HG02852 (cell line): ENCODE measurements at regions not wholly inside any gene's neighbourhood (a gene's known extent, or its start where the extent isn't known, plus 50 kb on each side); places are given as distances from the start of the nearest gene placed in this dataset.
A peak's percentile ranks its signal among the peaks of the same experiment; 100 is the strongest.

Experiments used
- ATAC-seq: cut with Tn5 transposase; IDR thresholded peaks from one replicate; pipeline ENCODE4 v1.9.1; 2021; ENCODE audit warnings: mild to moderate bottlenecking, moderate library complexity; ENCODE audit not compliant: unreplicated experiment

DNA sequence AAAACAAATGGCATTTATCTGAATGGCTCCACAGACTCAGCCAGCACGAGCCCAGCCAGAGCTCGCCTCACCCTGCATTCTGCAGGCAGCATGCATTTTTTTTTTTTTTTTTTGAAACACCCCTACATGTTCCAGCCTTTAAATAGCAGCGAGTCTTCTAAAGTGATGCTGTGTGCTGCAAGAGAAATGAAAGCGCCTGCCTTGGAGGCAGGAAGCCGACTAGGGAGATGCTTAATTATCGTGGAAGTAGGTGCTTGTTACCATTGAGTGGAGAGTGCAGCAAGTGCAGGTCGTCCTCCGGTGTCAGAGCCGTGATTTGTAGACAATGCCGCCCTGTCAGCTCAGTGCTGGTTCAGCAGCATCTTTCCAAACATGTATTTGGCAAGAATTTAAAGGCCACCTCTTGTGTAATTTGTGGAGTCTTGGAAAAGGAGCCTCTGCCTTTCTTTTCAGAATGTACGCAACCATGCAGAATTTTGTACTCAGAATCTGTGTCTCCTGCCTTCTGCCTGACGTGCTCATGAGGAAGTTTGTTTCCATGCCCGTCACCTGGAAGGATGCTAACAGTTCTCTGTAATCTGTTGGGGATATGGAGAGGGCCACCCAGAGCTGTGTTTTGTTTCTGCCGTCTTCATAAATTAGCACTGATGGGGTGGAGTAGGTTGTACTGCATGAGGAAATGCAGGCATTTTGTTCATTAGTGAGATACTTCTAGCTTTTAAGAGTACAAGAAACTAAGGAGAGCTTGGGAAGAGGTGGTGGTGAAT, 345.9 kb upstream of the RGS6 start:
- ATAC-seq = no peak

GRCh38 chr14:71588028-71588427, 344.2 kb upstream of the RGS6 start:
- ATAC-seq = no peak

DNA sequence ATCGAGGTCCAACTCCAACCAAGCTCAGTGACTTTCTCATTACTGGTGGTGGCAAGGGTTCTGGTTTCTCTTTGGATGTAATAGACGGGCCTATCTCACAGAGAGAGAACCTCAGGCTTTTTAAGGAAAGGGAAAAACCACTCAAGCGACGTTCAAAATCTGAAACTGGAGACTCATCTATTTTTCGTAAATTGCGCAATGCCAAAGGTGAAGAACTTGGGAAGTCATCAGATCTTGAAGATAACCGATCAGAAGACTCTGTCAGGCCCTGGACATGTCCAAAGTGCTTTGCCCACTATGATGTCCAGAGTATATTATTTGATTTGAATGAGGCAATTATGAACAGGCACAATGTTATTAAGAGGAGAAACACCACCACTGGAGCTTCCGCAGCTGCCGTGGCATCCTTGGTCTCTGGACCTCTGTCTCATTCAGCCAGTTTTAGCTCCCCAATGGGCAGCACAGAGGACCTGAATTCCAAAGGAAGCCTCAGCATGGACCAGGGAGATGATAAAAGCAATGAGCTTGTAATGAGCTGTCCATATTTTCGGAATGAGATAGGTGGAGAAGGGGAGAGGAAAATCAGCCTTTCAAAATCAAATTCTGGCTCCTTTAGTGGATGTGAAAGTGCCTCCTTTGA, 343.5 kb upstream of the RGS6 start:
- ATAC-seq = no peak

DNA sequence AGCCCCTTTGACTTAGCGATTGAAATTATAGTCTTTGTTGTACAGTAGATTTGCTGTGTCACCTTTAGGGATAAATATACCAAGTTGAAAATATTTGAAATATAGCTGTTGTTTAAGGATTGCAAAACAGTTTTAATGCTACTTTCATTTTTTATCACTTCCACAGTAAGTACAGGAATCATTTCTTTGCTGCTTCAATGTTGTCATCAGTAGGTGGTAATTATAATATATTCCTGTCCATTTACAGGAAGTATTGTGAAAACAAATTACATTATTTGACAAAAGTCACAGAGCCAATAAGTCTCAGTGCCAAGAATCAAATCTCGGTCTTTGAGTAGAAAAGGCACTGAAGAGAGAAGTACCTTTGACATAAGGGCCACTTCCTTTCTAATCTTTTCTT, 342.6 kb upstream of the RGS6 start:
- ATAC-seq = no peak

GRCh38 chr14:71590131-71590530, 342.1 kb upstream of the RGS6 start:
- ATAC-seq = no peak

- ATAC-seq = no peak
Observed at GRCh38 chr14:71591231-71591630, 341.0 kb upstream of the RGS6 start.

DNA sequence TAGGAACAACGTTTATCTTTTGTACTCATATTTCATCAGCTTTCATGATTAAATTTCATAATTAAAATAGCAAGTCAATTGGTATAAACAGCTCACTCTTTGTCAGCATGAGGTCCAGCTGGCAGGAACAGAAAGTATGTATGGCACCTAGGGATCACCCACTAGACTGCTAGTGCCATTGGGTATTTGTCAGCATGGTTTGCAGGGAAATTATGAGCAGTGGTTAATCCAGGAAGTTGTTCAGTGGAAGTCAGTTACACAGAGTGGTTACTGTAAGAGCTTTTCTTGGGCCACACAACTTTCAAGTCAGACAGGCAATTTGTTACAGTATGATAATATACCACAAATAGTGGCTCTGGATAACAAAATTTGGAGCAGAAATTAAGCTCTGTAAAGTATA, 340.3 kb upstream of the RGS6 start:
- ATAC-seq = no peak

GRCh38 chr14:71592361-71592760, 339.9 kb upstream of the RGS6 start:
- ATAC-seq = no peak

GRCh38 chr14:71593966-71594365, 338.3 kb upstream of the RGS6 start:
- no peak for ATAC-seq

DNA sequence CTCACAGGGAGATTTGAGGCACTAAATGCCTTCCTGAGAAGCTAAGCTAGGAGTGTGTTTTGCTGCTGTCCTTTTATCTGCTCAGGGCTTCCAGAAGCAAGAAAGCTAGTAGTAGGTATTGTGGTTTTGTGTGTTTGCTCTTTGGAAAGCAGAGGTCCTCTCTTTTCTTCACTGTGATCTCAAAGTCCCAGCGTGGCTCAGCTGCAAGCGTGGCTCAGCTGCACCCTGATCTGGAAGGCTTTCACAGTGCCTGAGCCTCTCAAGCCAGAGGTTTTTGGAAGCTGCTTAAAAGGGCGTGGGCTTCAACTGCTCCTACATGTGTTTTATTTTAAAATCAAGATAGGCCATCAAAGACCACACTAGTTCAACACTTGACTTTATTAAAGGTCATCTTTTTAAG, 337.4 kb upstream of the RGS6 start:
- ATAC-seq = no peak

DNA sequence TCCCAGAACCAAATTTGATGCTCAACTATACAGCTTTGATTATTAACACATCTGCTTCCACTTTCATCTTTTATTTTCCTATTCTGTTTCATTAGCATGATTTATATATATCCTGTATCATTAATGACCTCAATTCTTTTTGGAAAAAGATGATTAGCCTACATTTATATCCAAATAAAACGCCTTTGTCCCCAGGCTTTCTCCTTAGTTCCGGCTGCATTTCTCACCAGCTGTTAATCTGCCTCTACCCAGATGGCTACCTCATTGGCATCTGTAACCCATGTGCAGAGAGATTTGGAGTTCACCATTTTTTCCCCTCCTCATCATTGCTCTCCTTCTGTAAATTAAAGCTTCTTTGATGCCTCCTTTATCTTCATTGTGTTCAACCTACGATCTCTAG, 336.8 kb upstream of the RGS6 start:
- no peak for ATAC-seq

DNA sequence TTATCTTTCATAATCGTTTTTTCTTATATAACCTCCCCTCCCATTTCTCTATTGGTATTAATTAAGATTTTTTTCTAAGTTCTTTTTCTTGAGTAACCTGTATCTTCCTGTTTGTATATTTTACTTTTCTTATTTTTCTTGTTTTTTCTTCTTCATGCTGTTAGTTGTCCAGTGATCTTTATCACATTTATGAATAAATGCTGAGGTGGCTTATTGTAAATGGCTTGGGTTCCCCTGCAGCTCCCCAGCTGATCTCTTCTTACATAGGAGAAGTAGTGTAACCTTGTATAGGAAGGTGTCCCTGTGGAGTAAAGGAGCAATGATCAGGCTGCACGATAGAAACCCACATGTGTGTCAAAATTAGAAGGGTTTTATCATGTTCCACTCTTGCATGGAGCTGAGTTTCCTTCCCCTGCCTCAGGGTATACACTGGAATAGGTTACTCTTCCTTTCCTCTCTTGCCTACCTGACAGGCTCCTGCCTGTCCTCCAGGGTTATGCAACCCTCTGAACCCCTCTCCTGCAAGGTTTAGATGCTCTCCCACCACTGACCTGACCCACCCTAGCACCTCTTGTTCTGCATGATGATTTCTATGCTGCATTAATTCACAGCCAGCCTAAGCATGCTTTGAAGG, 334.8 kb upstream of the RGS6 start:
- peak; percentile 15 for ATAC-seq

GRCh38 chr14:71597955-71598660, 334.1 kb upstream of the RGS6 start:
- ATAC-seq = peak; percentile 79

DNA sequence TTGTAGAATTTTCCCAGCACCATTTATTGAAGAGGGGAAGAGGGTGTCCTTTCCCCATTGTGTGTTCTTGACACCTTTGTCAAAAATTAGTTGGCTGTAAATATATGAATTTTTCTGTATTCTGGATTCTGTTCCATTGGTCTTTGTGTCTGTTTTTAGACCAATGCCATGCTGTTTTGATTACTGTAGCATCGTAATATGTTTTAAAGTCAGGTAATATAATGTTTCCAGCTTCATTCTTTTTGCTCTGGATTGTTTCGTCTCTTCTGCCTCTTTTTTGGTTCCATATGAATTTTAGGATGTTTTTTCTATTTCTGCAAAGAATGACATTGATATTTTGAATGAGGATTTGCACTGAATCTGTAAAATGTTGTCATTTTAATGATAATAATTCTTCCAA, 331.9 kb upstream of the RGS6 start:
- ATAC-seq = no peak

- no peak for ATAC-seq
Observed at GRCh38 chr14:71602524-71602923, 329.7 kb upstream of the RGS6 start.

DNA sequence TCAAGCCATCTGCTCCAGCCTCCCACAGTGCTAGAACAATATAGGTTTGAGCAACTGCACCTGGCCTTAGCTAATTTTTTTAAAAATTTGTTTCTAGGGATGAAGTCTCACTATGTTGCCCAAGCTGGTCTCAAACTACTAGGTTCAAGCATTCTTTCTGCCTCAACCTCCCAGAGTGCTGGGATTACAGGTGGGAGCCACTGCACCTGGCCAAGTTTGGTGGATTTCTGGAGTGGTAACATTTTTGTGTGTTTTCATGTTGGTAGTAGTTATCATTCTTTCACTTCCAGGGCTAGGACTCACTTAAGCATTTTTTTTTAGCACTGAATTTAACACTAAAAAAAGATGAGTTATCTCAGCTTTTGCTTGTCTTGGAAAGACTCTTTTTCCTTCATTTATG, 328.0 kb upstream of the RGS6 start:
- ATAC-seq = no peak

- no peak for ATAC-seq
Observed at GRCh38 chr14:71606064-71606463, 326.2 kb upstream of the RGS6 start.

GRCh38 chr14:71606575-71606974, 325.7 kb upstream of the RGS6 start:
- ATAC-seq = no peak

GRCh38 chr14:71607056-71607455, 325.2 kb upstream of the RGS6 start:
- no peak for ATAC-seq

DNA sequence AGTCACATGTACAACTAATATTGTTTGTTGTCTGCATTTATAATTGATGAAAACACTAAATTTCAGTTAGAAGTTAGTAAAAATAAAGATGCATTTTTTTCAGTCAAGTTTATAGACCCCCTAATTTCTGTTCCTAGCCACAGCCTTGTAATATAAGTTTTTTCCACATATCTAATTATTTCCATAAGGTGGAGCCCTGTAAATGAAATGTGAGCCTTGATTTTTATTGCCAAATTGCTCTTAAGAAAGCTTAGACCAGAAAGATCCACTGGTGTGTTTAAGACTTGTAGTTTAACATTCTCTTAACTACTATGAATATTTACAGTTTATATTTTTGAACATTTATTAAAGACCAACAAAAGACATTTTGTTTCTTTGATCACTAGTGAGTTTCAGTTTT, 322.1 kb upstream of the RGS6 start:
- ATAC-seq = no peak

- no peak for ATAC-seq
Observed at GRCh38 chr14:71610797-71611196, 321.4 kb upstream of the RGS6 start.

- no peak for ATAC-seq
Observed at GRCh38 chr14:71613168-71613567, 319.1 kb upstream of the RGS6 start.
